Amygdala (tissue), 56 donors: ENCODE measurements at regions not wholly inside any gene's neighbourhood (a gene's known extent, or its start where the extent isn't known, plus 50 kb on each side); places are given as distances from the start of the nearest gene placed in this dataset.

ENCODE experiments used
- DNase-seq, 56 donors: peaks; one replicate each; lab custom pipeline; 2025; lab: John Stamatoyannopoulos, UW

GRCh38 chr13:22536851-22537250 is 643.9 kb upstream of the SGCG start:
- no peak for DNase-seq

DNA sequence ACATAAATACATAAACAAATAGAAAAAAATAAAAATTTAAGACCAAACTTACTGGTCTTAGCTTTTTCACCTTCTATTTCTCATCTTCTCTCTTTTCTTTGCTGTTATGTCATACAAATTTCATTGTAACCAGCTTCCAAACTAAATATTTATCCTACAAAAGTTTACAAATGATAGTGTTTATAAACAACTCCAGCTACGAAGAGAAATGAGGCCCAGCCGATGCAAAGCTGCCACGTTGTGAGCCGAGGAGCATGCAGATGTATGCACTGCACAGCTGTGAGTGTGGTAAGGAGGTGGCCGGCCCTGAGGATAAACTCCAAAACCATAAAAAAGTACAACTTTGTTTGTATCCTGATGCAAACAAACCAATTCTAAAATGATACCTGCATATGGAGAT is 642.4 kb upstream of the SGCG start:
- DNase-seq = no peak

DNA sequence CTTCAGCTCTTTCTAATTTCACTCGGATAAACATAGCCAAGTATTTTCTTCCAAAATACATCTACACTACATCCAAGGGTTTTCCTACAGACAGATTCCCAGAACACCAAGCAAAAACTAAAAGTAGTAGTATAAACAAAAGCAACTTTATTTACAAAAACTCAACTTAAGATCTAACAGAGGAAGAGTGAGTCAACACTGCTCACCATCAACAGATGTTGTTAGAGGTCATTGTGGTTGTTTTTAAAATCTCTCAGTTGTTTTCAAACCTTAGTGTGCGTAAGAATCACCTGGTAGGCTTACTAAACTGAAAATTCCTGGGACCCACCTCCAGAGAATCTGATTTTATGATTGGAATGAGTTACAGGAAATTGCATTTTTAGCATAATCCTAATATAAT is 631.7 kb upstream of the SGCG start:
- DNase-seq = no peak

DNA sequence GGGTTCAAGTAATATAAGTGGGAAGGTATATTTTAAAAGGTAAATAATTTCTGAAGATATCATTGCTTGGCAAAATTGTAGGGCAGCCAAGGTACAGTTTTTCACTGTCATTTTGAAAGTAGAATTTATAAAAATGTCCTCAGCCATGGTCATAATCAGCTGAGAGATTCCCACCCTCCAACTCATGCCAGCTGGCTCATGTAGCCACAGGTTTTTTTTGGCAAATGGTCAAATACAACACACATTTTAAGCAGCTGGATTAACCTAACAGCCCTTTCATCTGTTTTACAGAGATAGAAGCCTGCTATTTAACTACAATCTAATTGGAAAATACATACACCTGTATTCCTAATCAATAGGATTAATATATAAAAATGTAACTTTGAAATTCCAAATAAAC is 619.2 kb upstream of the SGCG start:
- no peak for DNase-seq

DNA sequence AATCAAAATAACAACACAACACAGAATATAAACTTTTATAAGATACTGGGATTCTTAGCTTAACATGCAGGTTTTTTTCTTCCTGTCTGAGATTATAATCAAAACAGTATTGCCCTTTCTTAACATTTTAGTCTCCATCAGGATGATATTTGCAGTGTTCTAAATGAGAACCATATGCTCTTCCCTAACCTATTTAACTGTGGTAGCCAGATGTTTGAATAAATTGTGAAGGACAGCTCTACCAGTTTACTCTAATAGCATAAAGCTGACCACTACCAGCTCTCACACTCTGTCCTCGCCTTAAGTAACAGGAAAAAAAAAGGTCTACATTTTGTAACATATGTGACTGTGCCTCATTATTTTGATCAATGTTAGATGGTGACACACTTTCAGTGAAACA is 618.7 kb upstream of the SGCG start:
- no peak for DNase-seq

GRCh38 chr13:22563272-22563671 is 617.5 kb upstream of the SGCG start:
- DNase-seq = no peak

- no peak for DNase-seq
Measured at GRCh38 chr13:22569811-22570210, 611.0 kb upstream of the SGCG start.

GRCh38 chr13:22589880-22590279 is 590.9 kb upstream of the SGCG start:
- DNase-seq = no peak

GRCh38 chr13:22592515-22592914 is 588.3 kb upstream of the SGCG start:
- no peak for DNase-seq

GRCh38 chr13:22594041-22594440 is 586.7 kb upstream of the SGCG start:
- DNase-seq = no peak

GRCh38 chr13:22596171-22596863 is 584.5 kb upstream of the SGCG start:
- DNase-seq = no peak

- no peak for DNase-seq
Measured at GRCh38 chr13:22599156-22599555, 581.6 kb upstream of the SGCG start.

DNA sequence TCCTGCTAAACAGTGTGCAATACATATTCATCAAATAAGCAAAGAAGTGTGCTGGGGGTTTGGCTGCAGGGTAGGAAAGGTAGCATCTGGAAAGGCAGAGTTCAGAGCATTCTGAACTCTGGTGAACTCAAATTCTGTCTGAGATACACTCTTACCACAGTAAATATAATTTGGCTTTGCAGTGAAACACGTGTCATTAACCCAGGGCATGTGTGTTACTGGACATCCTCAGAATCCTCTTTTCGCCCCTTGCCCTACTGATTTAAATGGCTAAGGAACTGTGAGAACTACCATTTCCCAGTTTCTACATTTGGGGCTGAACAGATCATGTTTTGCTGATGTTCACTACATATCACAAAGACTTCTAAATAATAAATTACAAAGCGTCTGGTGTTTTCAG is 562.8 kb upstream of the SGCG start:
- no peak for DNase-seq

- no peak for DNase-seq
Measured at GRCh38 chr13:22625691-22626090, 555.1 kb upstream of the SGCG start.

GRCh38 chr13:22629374-22629773 is 551.4 kb upstream of the SGCG start:
- DNase-seq = no peak

DNA sequence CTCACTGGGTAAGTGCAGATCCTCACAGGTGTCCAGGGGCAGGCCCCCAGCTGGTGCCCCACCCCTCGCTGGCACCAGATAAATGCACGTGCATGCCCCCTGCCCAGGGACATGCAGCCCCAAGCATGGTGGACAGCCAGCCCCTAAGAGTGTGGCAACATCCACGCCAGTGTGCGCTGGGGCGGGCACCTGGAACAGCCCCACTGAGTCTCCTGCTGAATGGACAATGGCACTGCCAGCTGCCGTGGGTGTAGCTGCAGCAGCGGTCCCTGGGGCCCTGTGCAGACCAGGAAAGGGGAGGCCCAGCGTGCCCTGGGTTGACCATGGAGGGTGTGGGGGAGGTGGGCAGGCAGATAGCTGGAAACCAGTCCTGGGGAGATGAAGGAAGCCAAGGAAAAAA is 538.7 kb upstream of the SGCG start:
- no peak for DNase-seq

DNA sequence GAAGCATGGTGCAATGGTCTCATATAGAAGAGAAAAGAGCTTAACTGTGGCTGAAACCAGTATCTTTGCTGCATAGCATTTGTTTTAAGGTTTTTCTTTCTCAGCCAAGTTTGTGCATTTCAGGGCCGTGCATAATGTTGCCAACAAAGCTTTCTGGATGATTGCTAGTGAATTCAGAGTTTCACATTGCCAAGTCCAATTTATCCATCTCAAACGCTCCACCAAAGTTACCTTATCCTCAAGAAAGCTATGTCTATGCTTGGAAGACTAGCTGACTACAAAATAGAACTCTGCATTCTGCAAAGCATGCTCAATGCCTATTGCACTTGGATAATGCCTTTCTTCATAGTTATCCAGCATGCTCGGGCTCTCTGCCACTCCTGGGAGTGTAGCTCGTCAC is 535.8 kb upstream of the SGCG start:
- peak in 4 of 56 donors; percentile 3 to 40 (median 10) for DNase-seq

GRCh38 chr13:22647156-22647850 is 533.5 kb upstream of the SGCG start:
- no peak for DNase-seq

DNA sequence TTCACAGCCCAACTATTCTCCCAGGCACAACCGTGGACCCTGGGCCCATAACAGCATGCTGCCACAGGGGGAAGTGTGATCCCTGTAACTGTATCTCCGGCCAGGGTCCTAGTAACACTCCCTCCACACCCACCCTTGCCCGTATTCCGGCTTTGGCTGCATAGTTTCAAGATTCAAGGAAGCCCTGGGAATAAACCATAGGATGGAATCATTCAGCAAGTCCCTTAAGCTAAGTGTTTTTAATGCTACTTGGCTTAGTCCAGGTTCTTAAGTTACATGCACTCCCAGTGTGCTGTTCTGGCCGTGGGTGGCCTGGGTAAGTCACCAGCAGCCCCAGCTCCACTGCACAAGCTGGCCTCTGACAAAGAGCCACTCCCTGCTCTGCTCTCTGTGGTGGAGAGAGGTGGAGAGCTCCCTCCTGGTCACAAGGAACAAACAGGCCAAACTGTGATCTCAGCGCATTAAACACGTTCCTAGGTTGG is 532.4 kb upstream of the SGCG start:
- no peak for DNase-seq

GRCh38 chr13:22652796-22653195 is 528.0 kb upstream of the SGCG start:
- DNase-seq = no peak

- DNase-seq = no peak
Measured at GRCh38 chr13:22653866-22654265, 526.9 kb upstream of the SGCG start.

GRCh38 chr13:22655106-22655852 is 525.5 kb upstream of the SGCG start:
- DNase-seq = no peak
